Right kidney (tissue), 1 donor: ENCODE measurements at regions not wholly inside any gene's neighbourhood (a gene's known extent, or its start where the extent isn't known, plus 50 kb on each side); places are given as distances from the start of the nearest gene placed in this dataset.

Source experiments
- DNase-seq: peaks from one replicate; pipeline ENCODE4 v3.0.0-alpha.2; 2016

DNA sequence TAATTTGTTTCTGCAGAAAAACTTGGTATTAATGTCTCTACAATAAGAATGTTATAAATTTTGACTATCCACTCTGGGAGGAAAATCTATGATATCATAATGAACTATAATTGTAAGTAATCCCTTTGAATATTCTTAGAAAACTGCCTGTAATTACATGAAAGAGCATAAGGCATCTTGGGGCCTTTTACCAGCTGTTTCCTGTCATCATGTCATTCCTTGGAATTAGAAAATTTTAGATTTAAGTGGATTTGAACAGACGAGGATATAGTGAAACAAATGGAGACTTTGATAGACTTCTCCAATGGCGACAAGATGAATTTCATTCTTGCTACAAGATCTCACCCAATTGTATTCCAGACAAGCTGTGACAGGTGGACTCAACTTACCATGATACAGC lies 423.4 kb upstream of the FLRT2 start:
- no peak for DNase-seq

DNA sequence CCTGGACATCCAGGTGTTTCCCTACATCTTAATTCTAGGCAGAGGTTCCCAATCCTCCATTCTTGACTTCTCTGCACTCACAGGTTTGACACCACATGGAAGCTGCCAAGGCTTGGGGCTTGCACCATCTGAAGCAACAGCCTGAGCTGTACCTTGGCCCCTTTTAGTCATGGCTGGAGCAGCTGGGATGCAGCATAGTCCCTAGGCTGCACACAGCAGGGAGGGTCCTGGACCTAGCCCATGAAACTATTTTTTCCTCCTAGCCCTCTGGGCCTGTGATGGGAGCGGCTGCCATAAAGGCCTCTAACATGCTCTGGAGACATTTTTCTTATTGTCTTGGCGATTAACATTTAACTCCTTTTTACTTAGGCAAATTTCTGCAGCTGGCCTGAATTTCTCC lies 417.2 kb upstream of the FLRT2 start:
- no peak for DNase-seq

DNA sequence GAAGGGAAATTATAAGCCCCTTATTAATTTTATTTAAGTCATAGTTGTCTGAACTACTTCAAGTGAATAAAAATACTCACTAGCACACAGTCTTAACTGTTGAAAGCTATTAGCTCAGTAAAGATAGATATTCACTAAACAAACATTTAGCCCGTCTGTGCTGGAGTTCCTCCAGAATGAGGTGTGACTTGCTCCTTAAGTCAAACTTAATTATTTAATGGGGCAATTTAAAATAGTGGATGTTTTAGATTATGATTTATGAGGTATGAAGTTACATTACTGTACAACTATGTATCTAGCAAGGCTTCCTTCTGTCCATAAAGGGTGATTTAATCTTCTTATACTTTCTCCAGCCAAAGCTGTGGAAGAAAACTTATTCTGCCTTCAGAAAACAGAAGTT lies 414.0 kb upstream of the FLRT2 start:
- no peak for DNase-seq

DNA sequence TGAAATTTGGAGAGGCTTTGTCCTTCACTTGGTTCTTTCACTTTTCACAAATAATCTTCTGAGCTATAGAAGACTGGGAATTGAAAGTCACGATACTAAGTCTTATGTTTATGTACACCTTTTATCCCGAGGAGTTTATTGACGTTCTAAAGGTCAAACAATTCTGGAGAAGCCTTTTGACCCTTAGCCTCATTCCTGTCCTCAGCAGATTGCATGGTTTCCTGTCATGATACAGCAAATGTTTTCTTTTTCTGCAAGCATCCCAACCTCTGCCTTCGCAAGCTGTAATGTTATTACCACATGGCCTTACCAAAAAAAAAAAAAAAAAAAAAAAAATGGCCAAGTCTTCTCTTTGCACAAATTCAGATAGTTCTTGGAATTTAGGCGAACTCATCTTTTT lies 411.7 kb upstream of the FLRT2 start:
- DNase-seq, result no peak

DNA sequence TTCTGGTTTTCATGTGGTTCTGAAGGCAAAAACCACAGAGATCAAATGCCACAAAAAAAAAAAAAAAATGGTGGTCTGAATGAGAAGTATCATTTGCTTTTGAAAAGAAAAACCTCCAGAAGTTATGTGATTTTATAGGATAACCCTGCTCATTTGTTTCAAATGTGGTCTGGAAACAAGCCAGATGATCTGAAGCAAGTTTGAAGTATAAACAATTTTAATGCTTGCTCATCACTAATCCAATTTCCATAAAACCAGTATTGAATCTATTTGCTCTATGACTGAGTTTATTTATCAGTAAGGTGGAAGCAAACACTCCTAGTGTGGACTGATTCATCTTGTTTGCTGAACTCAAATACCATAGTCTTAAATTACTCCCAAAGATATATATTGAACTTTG lies 407.3 kb upstream of the FLRT2 start:
- no peak for DNase-seq

DNA sequence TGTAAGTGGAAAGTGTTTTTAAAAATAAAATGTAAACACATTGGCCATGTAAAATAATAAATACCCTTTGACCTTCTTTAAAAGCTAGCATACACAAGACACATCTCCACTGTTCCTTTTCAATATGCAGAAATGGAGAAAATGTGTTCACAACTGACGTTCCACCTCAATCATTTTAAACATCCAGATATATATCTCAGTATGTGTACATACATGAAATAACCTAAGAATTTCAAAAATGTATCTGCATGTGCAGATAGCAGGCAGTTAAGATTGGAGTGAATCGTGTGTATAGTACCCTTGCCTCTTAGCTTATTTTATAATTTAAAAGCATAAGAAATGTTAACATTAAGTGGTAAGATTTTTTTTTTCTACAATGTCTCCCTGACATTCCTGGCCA lies 406.2 kb upstream of the FLRT2 start:
- DNase-seq, result no peak

DNA sequence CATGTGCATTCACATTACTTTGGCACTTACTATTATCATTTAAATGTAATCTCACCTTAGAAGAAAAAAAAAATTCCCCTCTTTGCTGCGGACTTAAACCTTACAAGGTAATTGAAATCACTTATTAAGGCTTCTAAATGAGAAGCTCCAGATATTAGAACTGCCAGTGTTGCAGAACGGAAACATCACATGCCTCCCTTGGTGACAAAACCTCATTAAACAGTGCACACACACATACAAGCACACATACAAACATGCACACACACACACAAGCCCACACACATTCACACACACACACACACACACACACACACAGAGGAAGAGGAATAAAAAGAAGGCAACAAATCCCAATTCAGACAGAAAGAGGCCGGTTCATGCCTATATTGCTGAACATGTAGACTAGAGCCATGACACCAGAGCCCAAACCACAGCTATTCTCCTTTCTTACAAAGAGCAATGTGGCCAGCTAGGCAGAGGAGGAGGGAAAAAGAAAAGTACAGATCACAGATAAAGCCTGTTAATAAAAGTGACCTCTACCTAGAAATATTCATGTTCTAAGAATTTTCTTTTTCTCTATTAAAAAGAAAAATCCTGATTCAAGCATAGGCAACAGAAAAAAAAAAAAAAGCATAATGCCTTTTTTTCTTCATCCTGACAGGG lies 405.2 kb upstream of the FLRT2 start:
- DNase-seq, result no peak

DNA sequence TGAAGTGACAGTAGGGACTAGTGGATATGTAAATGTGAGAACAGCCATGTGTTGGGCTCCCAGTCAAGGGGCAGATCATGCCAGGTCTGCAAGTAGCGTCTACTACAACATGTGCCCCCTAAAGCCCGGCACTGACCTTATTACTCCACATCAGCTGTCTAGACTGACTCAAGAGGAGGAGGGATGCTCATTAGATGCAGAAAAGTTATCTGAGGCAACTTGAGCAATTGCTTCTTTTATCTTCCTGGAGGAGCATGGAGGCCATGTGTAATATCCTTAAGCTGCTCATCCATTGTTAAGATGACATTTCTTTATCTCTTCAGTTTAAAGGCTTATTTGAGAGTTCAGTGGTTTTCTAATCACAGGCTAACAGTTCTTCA lies 404.7 kb upstream of the FLRT2 start:
- no peak for DNase-seq

DNA sequence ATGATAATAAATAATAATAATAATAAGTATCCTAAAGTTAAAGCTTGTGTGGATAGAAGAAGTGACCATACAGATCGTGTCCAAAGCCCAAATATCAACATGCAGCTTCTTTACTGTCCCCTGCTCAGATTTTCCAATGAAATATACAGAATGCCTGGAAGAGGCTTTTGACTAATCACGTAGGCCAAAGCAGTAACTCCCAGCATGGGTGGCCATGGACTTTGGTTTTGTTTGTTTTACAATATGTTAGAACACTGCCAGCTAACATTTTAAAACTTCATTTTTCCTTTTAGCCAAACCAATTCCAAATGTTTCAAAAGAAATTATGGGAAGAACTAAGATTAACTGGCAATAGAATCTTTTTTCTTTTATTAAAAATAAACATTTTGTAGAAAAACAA lies 400.0 kb upstream of the FLRT2 start:
- DNase-seq, result no peak

DNA sequence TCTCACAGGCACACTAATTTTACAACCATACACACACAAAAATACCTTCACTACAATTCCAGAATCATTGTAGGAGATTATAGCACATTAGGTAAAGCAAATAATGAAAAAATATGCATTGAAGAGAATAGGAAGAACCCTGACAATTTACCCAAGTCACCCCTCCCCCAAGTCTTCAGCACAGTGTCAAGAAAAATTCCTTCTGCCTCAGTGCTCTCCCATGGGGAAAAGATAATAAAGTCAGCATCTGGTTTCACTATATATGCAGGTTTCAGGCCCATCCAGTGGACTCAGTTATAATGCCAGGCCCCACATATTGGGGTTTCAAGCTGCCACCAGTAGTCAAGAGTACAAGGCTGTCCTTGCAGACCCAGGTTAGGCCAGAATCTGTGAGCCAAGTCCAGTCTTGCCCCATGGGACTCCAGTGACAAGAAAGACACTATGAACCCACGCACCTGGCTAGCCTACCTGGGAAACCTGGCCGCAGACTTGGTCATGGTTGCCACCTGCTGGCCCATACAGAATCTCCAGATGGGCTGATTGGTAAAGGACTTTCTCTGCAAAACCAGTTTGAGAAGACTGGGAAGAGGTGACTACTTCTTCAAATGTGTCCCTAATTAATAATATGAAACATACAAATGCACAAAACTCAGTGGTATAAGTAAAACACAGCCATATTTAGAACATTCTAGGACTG lies 398.6 kb upstream of the FLRT2 start:
- DNase-seq, result no peak

DNA sequence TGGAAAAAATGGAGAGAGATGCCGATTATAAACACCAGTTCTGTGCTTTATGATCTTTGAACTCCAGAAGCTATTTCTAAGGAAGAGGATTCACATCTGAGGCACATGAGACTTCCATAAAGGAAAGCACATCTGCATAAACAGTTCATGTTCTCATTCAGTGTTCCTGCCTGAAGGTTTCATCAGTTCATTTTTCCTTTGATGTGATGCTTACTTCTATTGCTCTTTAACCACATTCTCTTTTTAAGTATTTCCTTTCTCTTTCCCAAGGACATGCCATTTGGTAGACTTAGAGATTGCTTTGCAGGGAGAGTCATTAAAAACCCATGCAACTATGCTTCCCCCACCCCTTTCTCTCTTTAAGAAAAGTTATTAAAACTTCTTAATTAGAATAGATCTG lies 387.0 kb upstream of the FLRT2 start:
- DNase-seq, result no peak

DNA sequence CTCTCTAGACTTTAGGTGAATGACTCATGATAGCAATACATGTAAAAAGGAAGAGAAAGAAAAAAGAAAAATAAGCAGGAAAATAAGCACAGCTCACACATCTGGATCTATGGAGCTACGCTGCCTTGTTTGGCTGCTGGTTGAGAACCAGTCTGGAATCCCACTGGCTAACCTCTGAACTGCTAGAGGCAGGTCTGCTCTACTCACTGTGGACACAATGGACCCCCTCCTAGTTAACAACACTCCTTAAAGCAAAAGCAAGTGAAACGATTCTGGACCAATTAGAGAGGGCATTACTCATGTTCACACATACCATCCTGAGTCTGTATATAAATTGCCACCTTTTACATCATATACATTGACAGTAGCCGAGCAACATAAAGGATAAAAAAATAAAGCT lies 383.2 kb upstream of the FLRT2 start:
- DNase-seq, result no peak

DNA sequence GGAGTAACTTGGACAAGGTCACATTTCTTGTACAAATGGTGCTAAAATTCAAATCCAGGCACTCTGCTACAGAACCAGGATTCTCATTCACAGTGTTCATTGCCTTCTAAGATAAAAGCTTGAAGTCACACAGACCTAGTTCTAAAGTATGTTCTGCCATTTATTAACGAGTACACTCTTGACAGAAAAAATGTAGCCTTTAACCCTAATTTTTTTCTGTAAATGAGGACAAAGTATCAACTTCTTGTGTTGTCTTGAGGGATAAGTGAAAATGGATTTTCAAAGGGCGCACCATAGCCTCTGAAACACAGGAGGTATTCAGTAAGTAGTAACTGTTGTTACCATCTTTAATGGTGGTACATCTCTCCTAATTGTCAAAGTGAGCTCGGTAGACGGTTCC lies 379.8 kb upstream of the FLRT2 start:
- DNase-seq, result no peak

DNA sequence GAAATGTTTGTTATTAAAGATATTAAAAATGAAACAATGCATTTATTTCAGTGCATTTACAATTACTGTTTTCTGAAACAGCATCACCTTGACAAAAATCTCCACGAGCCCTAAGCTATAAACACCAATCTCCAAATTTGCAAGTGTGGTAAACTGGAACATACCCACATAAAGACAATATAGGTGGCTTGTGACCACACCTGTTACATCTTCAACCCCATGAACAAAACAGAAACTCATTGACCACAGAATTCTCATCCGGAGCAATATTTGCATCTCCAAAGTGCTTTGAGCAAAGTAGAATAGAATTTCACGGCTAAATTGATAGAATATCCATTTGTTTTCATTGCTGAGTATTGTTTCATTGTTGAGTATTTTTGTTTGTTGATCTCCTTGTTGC lies 375.2 kb upstream of the FLRT2 start:
- no peak for DNase-seq

DNA sequence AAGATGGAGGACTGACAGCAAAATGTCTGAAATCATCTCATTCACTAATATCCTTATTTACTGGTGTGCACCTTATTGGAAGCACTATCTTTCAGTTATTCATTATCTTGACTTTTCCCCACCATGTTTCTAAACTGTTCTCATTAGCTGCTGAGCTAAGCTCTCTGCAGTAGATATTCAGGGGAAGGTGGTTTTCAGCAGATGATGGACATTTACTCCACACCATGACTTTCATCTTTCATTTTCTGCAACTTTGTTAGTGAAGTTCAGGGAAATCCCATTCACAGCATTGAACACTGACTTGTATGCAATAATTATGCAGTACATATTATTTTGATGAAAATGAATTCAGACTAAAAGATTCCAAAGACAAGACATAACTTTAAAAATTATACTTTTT lies 373.6 kb upstream of the FLRT2 start:
- no peak for DNase-seq

DNA sequence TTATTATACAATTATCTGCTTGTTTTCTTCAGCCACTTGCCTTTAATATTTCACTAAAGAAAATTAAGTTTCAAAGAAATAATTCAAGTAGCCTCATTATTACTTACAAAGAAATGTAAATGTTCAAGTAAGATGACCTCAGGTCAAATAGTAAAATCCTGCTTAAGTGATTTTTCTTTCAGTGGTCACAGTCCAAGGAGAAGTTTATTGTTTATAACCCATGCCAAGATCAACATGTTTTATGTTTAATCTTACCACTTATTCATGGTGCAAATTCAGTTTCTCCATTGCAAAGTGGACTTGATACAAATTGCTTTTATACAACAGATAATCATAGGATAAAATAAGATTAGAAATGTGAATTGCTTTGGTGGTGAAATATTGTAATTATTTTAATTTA lies 370.2 kb upstream of the FLRT2 start:
- no peak for DNase-seq

DNA sequence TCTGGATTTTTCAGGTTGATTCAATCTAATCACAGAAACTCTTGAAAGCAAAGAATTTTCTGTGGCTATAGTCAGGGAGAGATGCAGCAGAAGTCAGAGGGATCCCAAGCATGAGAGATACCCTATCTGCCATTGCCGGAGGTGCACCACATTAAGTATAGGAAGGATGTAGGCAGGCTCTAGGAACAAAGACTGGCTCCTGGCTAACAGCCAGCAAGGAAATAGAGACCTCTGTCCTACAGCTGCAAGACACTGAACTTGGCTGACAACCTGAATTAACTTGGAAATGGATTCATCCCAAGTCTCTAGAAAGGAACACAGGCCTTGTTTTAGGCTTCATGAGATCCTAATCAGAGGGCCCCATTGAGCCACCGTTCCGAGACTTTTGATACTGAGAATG lies 364.9 kb upstream of the FLRT2 start:
- no peak for DNase-seq

DNA sequence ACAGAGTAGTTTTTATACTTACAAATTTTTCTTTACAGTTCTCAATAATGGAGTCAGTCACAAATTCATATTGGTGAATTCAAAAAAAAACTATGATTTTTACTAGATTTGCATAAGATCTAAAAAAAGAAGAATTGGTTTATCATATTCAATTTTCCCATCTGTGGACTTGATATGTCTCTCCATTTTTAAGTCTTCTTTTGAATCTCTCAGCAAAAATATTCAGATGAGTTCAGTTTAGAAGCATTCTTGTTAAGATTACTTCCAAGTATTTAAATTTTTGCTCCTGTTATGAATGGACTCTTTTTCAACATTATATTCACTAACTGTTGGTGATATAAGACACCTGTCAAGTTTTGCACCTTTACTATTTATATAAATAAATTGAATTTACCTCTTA lies 360.6 kb upstream of the FLRT2 start:
- DNase-seq, result no peak

DNA sequence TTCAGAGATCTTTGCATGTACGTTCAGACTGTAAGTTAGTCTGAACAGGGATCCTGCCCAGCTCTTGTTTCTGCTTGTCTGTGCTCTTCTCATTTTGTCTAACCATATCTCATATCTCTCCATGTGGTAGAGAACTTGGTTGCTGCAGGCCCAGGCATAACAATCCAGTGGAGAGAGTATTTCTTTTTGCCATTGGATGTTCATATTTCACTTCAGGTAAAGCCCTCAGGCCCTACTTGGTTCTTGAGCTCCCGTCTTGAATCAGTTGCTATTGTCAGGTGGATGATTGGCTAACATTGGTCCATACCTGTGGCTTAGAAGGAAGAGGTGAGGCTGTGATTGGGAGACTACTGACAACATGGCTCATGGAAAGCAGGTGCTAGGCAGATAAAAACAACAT lies 357.7 kb upstream of the FLRT2 start:
- no peak for DNase-seq

DNA sequence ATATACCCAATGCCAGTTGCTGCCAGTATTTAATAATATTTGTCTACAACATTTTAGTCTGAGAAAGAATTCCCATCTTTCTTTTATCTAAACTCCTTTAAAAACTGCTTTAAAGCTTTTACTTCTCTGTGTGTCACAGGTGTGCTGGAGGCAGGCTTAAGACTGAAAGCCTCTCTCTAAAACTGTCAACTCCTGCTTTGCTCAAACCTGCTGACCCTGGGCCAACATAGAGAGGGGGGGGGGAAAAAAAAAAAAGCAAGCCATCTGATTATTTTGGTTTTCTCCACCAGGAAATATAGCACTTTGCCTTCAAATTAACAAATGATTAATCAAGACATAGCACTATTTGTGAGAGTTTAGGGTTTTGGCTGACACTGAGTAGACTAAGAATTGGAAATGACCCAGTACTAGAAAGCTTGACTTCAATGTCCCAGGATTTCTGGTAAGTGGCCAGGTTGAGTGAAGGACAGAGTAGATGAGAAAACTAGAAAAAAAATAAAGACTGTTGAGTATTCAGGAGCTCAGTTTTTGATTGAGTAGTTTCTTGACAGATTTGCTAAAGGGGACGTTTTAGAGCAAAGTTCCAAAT lies 357.0 kb upstream of the FLRT2 start:
- DNase-seq, result no peak

DNA sequence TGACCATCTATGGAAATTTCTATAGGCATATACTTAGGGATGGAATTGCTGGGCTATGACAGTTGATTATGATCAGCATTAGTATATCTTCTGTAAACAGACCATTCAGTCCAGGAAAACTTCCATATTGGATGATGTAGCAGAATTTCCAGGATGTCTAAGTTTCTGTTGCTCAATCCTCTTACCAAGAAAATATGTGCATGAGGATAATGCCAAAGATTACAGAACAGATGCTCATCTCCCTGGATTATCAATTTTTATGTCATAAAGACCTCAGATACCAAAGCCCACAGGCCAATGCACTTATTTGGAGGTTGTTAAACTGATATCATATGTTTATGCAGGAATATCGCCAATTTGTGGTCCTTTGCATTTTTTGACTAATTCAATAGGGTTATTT lies 354.4 kb upstream of the FLRT2 start:
- no peak for DNase-seq

DNA sequence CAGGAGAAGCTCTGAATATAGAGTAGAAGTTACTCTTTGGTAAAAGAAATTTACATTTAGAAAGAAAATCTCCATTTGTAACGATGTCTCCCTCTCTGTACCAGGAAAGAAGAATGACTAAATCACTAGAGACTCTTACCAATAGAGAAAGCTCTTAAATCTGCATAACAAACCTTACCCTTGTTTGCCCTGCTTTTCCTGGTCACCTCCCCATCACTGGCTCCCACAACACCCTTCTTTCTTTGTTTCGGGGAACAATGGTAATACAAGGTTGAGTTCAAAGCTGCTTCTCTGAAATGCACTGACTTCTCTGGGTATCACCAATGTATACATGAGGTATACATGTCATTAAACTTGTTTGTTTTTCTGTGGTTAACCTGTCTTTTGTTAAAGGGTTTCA lies 351.1 kb upstream of the FLRT2 start:
- no peak for DNase-seq

DNA sequence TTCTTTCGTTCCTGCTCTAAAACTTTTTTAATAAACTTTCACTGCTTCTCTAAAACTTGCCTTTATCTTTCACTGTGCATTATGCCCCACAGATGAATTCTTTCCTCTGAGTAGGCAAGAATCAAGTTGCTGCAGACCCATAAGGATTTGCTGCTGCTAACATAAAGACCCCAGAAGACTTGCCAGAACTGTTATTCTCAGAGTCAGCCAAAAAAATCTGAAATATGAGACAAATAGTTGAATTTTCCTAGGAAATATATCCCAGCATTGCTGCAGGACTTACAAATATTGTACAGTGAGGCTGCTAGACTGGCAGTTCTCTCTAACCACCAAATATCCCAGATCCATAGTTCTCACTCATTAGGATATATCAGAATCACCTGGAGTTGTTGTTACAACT lies 349.1 kb upstream of the FLRT2 start:
- DNase-seq, result no peak

DNA sequence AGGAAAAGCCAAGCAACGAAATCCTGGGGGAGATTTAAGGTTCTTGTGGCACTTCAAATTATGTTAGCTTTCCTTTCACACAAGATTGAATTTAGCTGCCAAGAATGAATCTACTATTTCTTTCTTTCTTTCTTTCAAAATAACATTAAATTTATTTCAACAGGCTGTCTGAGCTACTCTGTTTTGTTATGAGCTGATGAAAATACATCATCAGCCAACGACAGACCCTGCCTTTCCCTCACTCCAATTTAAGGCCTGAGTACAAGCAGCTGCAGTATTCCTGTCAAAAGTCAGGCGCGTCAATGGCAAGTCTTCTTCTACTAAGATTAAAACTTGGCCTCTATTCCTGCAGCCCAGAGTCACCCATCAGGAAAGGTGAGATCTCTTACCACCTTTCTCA lies 347.7 kb upstream of the FLRT2 start:
- DNase-seq, result no peak
